ENCODE measurements at regions not wholly inside any gene's neighbourhood (a gene's known extent, or its start where the extent isn't known, plus 50 kb on each side); places are given as distances from the start of the nearest gene placed in this dataset.

- in situ Hi-C loops (cut with HindIII; ENCODE audit: low sequenced_read_pairs), result no loop called here
- TF ChIP-seq CTCF (IDR thresholded peaks at IDR 0.05; ENCODE audit: low read depth, low read length), result no peak
Observed at GRCh38 chr13:99143904-99144303, 56.8 kb upstream of the UBAC2 start.

GRCh38 chr13:99144306-99144705 is 56.3 kb upstream of the UBAC2 start:
- in situ Hi-C loops (cut with HindIII; ENCODE audit: low sequenced_read_pairs), result no loop called here
- H3K4me3 ChIP-seq (ENCODE audit: low read depth, low read length), result no peak overlapping the region
- no peak for DNase-seq (ENCODE audit: low read depth, low spot score)
- no peak for TF ChIP-seq CTCF (IDR thresholded peaks at IDR 0.05; ENCODE audit: low read depth, low read length)

More at GRCh38 chr13:99143904-99144303, 56.8 kb upstream of the UBAC2 start:
- DNase-seq (ENCODE audit: low read depth, low spot score), result no peak
- H3K4me3 ChIP-seq (ENCODE audit: low read depth, low read length), result no peak overlapping the region

- in situ Hi-C loops (cut with HindIII; ENCODE audit: low sequenced_read_pairs), result no loop called here
- TF ChIP-seq CTCF (IDR thresholded peaks at IDR 0.05; ENCODE audit: low read depth, low read length), result no peak
Observed at GRCh38 chr13:99145461-99145860, 55.2 kb upstream of the UBAC2 start.

GRCh38 chr13:99150575-99151361 is 49.9 kb upstream of the UBAC2 start:
- no peak for TF ChIP-seq CTCF (IDR thresholded peaks at IDR 0.05; ENCODE audit: low read depth, low read length)
- peak; percentile 63 for DNase-seq (ENCODE audit: low read depth, low spot score)
- in situ Hi-C loops (cut with HindIII; ENCODE audit: low sequenced_read_pairs), result no loop called here
- H3K4me3 ChIP-seq (ENCODE audit: low read depth, low read length), result no peak overlapping the region

More at GRCh38 chr13:99145461-99145860, 55.2 kb upstream of the UBAC2 start:
- no peak overlapping the region for H3K4me3 ChIP-seq (ENCODE audit: low read depth, low read length)
- DNase-seq (ENCODE audit: low read depth, low spot score), result no peak

Measured in astrocyte of the spinal cord (primary cell).